Gastroesophageal sphincter (tissue), 3 donors: ENCODE measurements at regions not wholly inside any gene's neighbourhood (a gene's known extent, or its start where the extent isn't known, plus 50 kb on each side); places are given as distances from the start of the nearest gene placed in this dataset.

Experiments
- EP300 ChIP-seq: sonication (generic); formaldehyde crosslinking; IDR thresholded peaks from one replicate; pipeline ENCODE4 v1.6.1; 2017; ENCODE audit warnings: antibody characterized with exemption, mild to moderate bottlenecking
- POLR2A ChIP-seq, 2 donors: fragments of 450-650 bp; IDR thresholded peaks; one replicate each; pipeline ENCODE4 v1.6.1; 2017; ENCODE audit warnings: antibody characterized with exemption in 2 of 2, mild to moderate bottlenecking in 2 of 2, moderate library complexity in 1 of 2
- POLR2AphosphoS5 ChIP-seq: sonication (generic); formaldehyde crosslinking; IDR thresholded peaks from one replicate; pipeline ENCODE4 v1.6.1; 2017; ENCODE audit warnings: antibody characterized with exemption
- TF ChIP-seq, protein P1 (sequence below), 4 experiments: fragments of 200-600 bp in 2 of 4; fragments of 450-650 bp in 2 of 4; sonication (generic) in 1 of 4; IDR thresholded peaks; one replicate each; pipeline ENCODE4 v1.5.1; 2017 to 2019; ENCODE audit warnings: antibody characterized with exemption in 4 of 4, mild to moderate bottlenecking in 2 of 4, moderate library complexity in 2 of 4

DNA sequence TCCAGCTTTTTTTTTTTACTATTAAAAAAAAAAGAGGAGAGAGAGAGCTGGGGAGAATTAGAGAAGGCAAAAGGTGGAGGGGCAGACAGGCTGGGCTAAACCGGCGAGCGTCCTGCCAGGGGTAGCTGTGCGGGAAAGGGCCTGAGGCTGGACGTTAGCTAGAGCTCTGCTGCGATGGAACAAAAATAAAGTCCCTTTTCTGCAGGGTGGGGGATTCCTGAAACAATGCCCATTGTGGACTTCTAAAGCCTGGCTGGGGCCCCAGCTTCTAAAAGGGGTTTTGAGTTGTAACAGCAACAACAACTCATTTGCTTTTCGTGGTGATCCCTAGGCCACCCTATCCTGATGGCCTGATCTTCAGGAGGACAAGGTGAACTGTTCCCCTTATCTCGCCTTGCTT, 311.7 kb downstream of the FBXW7 start:
- TF ChIP-seq POLR2A (IDR thresholded peaks at IDR 0.05) (no peak), EP300 (no peak), POLR2AphosphoS5 (no peak)
- TF ChIP-seq, protein P1, sequence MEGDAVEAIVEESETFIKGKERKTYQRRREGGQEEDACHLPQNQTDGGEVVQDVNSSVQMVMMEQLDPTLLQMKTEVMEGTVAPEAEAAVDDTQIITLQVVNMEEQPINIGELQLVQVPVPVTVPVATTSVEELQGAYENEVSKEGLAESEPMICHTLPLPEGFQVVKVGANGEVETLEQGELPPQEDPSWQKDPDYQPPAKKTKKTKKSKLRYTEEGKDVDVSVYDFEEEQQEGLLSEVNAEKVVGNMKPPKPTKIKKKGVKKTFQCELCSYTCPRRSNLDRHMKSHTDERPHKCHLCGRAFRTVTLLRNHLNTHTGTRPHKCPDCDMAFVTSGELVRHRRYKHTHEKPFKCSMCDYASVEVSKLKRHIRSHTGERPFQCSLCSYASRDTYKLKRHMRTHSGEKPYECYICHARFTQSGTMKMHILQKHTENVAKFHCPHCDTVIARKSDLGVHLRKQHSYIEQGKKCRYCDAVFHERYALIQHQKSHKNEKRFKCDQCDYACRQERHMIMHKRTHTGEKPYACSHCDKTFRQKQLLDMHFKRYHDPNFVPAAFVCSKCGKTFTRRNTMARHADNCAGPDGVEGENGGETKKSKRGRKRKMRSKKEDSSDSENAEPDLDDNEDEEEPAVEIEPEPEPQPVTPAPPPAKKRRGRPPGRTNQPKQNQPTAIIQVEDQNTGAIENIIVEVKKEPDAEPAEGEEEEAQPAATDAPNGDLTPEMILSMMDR (IDR thresholded peaks at IDR 0.05): no peak
